H9 (cell line): ENCODE measurements at regions not wholly inside any gene's neighbourhood (a gene's known extent, or its start where the extent isn't known, plus 50 kb on each side); places are given as distances from the start of the nearest gene placed in this dataset.

ENCODE experiments used
- DNase-seq: peaks from one replicate; pipeline ENCODE4 v3.0.0-alpha.2; 2017
- H2AFZ ChIP-seq: one replicate; pipeline ENCODE4 v1.6.1; 2013; ENCODE audit warnings: mild to moderate bottlenecking, low read length, control low read depth, moderate library complexity
- H2AK5ac ChIP-seq: 2 replicates; pipeline ENCODE4 v1.6.1; 2013; ENCODE audit warnings: low read length, control low read depth, mixed read lengths; ENCODE audit not compliant: insufficient read length
- H2BK120ac ChIP-seq: one replicate; pipeline ENCODE4 v1.6.1; 2013; ENCODE audit warnings: low read depth, mild to moderate bottlenecking, low read length, control low read depth, inconsistent platforms; ENCODE audit not compliant: poor library complexity, severe bottlenecking
- H2BK12ac ChIP-seq: 2 replicates; pipeline ENCODE4 v1.6.1; 2013; ENCODE audit warnings: low read length, control low read depth, mixed read lengths, low read depth; ENCODE audit not compliant: insufficient read length
- H2BK15ac ChIP-seq: 2 replicates; pipeline ENCODE4 v1.6.1; 2013; ENCODE audit warnings: low read depth, low read length, control low read depth
- H2BK20ac ChIP-seq: one replicate; pipeline ENCODE4 v1.6.1; 2013; ENCODE audit warnings: low read depth, mild to moderate bottlenecking, low read length, control low read depth, inconsistent platforms; ENCODE audit not compliant: poor library complexity, severe bottlenecking
- H2BK5ac ChIP-seq: 2 replicates; pipeline ENCODE4 v1.6.1; 2013; ENCODE audit warnings: low read length, control low read depth, mixed read lengths; ENCODE audit not compliant: insufficient read length
- H3K14ac ChIP-seq: 2 replicates; pipeline ENCODE4 v1.6.1; 2013; ENCODE audit warnings: low read length, control low read depth; ENCODE audit not compliant: insufficient read depth
- H3K18ac ChIP-seq: 2 replicates; pipeline ENCODE4 v1.6.1; 2013; ENCODE audit warnings: low read depth, mild to moderate bottlenecking, mixed read lengths, low read length, control low read depth; ENCODE audit not compliant: insufficient read length
- H3K23ac ChIP-seq: 2 replicates; pipeline ENCODE4 v1.6.1; 2013; ENCODE audit warnings: low read length, control low read depth, mixed read lengths, low read depth; ENCODE audit not compliant: insufficient read length
- H3K23me2 ChIP-seq: 2 replicates; pipeline ENCODE4 v1.6.1; 2013; ENCODE audit warnings: low read depth, mild to moderate bottlenecking, mixed read lengths, low read length, control low read depth; ENCODE audit not compliant: insufficient read length, poor library complexity, severe bottlenecking
- H3K27ac ChIP-seq: 2 replicates; pipeline ENCODE4 v1.5.1; 2013; ENCODE audit warnings: low read length, control low read depth, mixed read lengths, low read depth; ENCODE audit not compliant: insufficient read length
- H3K27me3 ChIP-seq: 2 replicates; pipeline ENCODE4 v1.6.1; 2013; ENCODE audit warnings: low read length, control low read depth, inconsistent platforms; ENCODE audit not compliant: insufficient read depth
- H3K4ac ChIP-seq: 2 replicates; pipeline ENCODE4 v1.6.1; 2013; ENCODE audit warnings: low read depth, mild to moderate bottlenecking, control low read depth, inconsistent platforms, low read length, moderate library complexity
- H3K4me1 ChIP-seq: 2 replicates; pipeline ENCODE4 v1.6.1; 2013; ENCODE audit warnings: low read length, control low read depth, inconsistent platforms; ENCODE audit not compliant: insufficient read depth
- H3K4me2 ChIP-seq: 2 replicates; pipeline ENCODE4 v1.6.1; 2013; ENCODE audit warnings: low read length, control low read depth, mixed read lengths; ENCODE audit not compliant: insufficient read length, insufficient read depth
- H3K56ac ChIP-seq: 2 replicates; pipeline ENCODE4 v1.6.1; 2013; ENCODE audit warnings: low read depth, mild to moderate bottlenecking, mixed read lengths, low read length, control low read depth; ENCODE audit not compliant: insufficient read length
- H3K79me1 ChIP-seq: 2 replicates; pipeline ENCODE4 v1.6.1; 2013; ENCODE audit warnings: low read depth, mild to moderate bottlenecking, moderate library complexity, low read length, control low read depth, inconsistent platforms; ENCODE audit not compliant: insufficient read depth, poor library complexity, severe bottlenecking
- H3K79me2 ChIP-seq: 2 replicates; pipeline ENCODE4 v1.6.1; 2013; ENCODE audit warnings: low read length, control low read depth, inconsistent platforms; ENCODE audit not compliant: insufficient read depth
- H3K9ac ChIP-seq: 2 replicates; pipeline ENCODE4 v1.6.1; 2013; ENCODE audit warnings: low read length, control low read depth, mixed read lengths; ENCODE audit not compliant: insufficient read length; ENCODE audit errors: extremely low read depth
- H3K9me3 ChIP-seq: one replicate; pipeline ENCODE4 v1.6.1; 2013; ENCODE audit warnings: low read depth, low read length, inconsistent platforms; ENCODE audit not compliant: control insufficient read depth
- H3T11ph ChIP-seq: one replicate; pipeline ENCODE4 v1.6.1; 2013; ENCODE audit warnings: mild to moderate bottlenecking, low read length, control low read depth, inconsistent platforms
- H4K20me1 ChIP-seq: one replicate; pipeline ENCODE4 v1.6.1; 2013; ENCODE audit not compliant: control insufficient read depth, insufficient read length, insufficient read depth
- H4K5ac ChIP-seq: 2 replicates; pipeline ENCODE4 v1.6.1; 2013; ENCODE audit warnings: low read depth, mild to moderate bottlenecking, mixed read lengths, low read length, control low read depth; ENCODE audit not compliant: insufficient read length
- H4K8ac ChIP-seq: replicated peaks from 2 replicates; pipeline ENCODE4 v1.6.1; 2013; ENCODE audit warnings: low read length, control low read depth, mixed read lengths, low read depth; ENCODE audit not compliant: insufficient read length
- H4K91ac ChIP-seq: 2 replicates; pipeline ENCODE4 v1.6.1; 2013; ENCODE audit warnings: low read depth, mild to moderate bottlenecking, moderate library complexity, mixed read lengths, low read length, control low read depth; ENCODE audit not compliant: insufficient read length
- H3K27ac Mint-ChIP-seq, 3 experiments: 2 replicates in 2 of 3; 3 replicates in 1 of 3; pipeline ENCODE4 v1.8.0; 2020 to 2021; ENCODE audit warnings: mixed read lengths in 3 of 3, mild to moderate bottlenecking in 1 of 3, moderate library complexity in 1 of 3
- H3K27me3 Mint-ChIP-seq: 2 replicates; pipeline ENCODE4 v1.8.0; 2021; ENCODE audit warnings: low read depth, mild to moderate bottlenecking, moderate library complexity, mixed read lengths
- H3K36me3 Mint-ChIP-seq, 3 experiments: 2 replicates in 2 of 3; 3 replicates in 1 of 3; pipeline ENCODE4 v1.8.0; 2020 to 2021; ENCODE audit warnings: low read depth in 3 of 3, mixed read lengths in 3 of 3; ENCODE audit not compliant: insufficient read depth in 1 of 3
- H3K4me1 Mint-ChIP-seq, 2 experiments: 2 replicates each; pipeline ENCODE4 v1.8.0; 2020; ENCODE audit warnings: mixed read lengths in 2 of 2
- H3K4me3 Mint-ChIP-seq, 2 experiments: 2 replicates in 1 of 2; 3 replicates in 1 of 2; pipeline ENCODE4 v1.8.0; 2020 to 2021; ENCODE audit warnings: mild to moderate bottlenecking in 2 of 2, mixed read lengths in 2 of 2, moderate library complexity in 1 of 2
- H3K9me3 Mint-ChIP-seq, 2 experiments: 2 replicates in 1 of 2; 3 replicates in 1 of 2; pipeline ENCODE4 v1.8.0; 2020; ENCODE audit warnings: mild to moderate bottlenecking in 2 of 2, mixed read lengths in 2 of 2, moderate library complexity in 1 of 2
- WGBS: extraction: QIAGEN DNeasy Blood & Tissue Kit; methylation state at CpG from one replicate; pipeline ENCODE4 v1.1.7; 2013; ENCODE audit warnings: missing lambda C conversion rate, low lambda C conversion rate, mixed read lengths; ENCODE audit not compliant: insufficient read length; ENCODE audit errors: extremely low coverage; 5-methylcytosine and 5-hydroxymethylcytosine counted together
- TF ChIP-seq, protein P1 (sequence below): fragments of 200-600 bp; sonication (generic); conservative IDR thresholded peaks from 3 replicates; pipeline ENCODE4 v1.8.0; 2021; ENCODE audit warnings: antibody characterized with exemption, mild to moderate bottlenecking

DNA sequence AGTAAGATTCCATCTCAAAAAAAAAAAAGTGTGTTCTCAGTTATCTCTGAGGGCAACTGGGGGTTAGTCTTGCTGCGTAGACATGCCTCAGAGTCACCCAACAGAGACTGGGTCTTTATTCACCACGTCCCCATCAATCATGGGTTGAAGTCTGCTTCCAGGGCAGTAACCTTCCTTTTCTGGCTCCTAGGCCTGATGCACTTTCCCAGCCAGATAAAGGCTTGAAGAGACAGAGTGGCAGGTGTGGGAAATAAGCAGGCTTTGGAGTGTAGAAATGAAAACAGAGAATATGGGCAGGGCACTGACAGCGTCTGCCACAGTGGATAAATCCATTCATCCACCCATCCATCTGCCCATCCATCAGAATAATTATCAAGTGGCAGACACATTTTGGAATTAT lies 134.1 kb upstream of the LGALSL start:
- Histone ChIP-seq H2AK5ac (no peak overlapping the region), H2BK15ac (no peak overlapping the region), H3K4ac (no peak overlapping the region), H3K4me1 (no peaks in the 10 kb centered on the region; the same call in 1 of the 2 replicates), H3K18ac (no peak overlapping the region), H3K56ac (no peak overlapping the region), H2BK12ac (no peak overlapping the region), H3K9me3 (no peaks in the 10 kb centered on the region), H4K20me1 (no peaks in the 10 kb centered on the region), H2BK5ac (no peak overlapping the region), H2AFZ (no peak overlapping the region), H4K91ac (no peak overlapping the region), H3K4me2 (no peak overlapping the region), H2BK20ac (no peak overlapping the region), H3K9ac (no peak overlapping the region), H2BK120ac (no peak overlapping the region), H3K14ac (no peak overlapping the region), H4K5ac (no peak overlapping the region), H3K27me3 (no peaks in the 10 kb centered on the region; the same call in 1 of the 2 replicates), H3K79me2 (no peaks in the 10 kb centered on the region), H3K27ac (no peak overlapping the region), H3K23me2 (no peaks in the 10 kb centered on the region), H3K79me1 (no peaks in the 10 kb centered on the region), H3K23ac (no peak overlapping the region), H4K8ac (no peak overlapping the region), H3T11ph (no peak overlapping the region)
- H3K36me3 Mint-ChIP-seq: peaks cover 0 to 12% (median 3%) of the 10 kb centered on the region in 3 experiments; a peak in 4 of 7 replicates
- no peak for DNase-seq
- H3K4me3 Mint-ChIP-seq: no peak overlapping the region
- TF ChIP-seq, protein P1, sequence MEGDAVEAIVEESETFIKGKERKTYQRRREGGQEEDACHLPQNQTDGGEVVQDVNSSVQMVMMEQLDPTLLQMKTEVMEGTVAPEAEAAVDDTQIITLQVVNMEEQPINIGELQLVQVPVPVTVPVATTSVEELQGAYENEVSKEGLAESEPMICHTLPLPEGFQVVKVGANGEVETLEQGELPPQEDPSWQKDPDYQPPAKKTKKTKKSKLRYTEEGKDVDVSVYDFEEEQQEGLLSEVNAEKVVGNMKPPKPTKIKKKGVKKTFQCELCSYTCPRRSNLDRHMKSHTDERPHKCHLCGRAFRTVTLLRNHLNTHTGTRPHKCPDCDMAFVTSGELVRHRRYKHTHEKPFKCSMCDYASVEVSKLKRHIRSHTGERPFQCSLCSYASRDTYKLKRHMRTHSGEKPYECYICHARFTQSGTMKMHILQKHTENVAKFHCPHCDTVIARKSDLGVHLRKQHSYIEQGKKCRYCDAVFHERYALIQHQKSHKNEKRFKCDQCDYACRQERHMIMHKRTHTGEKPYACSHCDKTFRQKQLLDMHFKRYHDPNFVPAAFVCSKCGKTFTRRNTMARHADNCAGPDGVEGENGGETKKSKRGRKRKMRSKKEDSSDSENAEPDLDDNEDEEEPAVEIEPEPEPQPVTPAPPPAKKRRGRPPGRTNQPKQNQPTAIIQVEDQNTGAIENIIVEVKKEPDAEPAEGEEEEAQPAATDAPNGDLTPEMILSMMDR: no peak
- no peak overlapping the region for H3K27ac Mint-ChIP-seq
- WGBS: no CpG with 5 or more reads among the region's 3 CpGs
- H3K9me3 Mint-ChIP-seq: peaks cover 5 to 10% of the 10 kb centered on the region in 2 experiments
- peaks cover 15 to 19% of the 10 kb centered on the region in 2 experiments for H3K4me1 Mint-ChIP-seq
- peaks cover 14% of the 10 kb centered on the region for H3K27me3 Mint-ChIP-seq
